Type B pancreatic cell (in vitro differentiated cells): ENCODE measurements at regions not wholly inside any gene's neighbourhood (a gene's known extent, or its start where the extent isn't known, plus 50 kb on each side); places are given as distances from the start of the nearest gene placed in this dataset.
A peak's percentile ranks its signal among the peaks of the same experiment; 100 is the strongest.

Experiments used
- DNase-seq: peaks from one replicate; pipeline ENCODE4 v3.0.0; 2021; ENCODE audit warnings: mixed read lengths; ENCODE audit not compliant: unreplicated experiment; ENCODE audit errors: extremely low spot score
- H3K27ac Mint-ChIP-seq: 2 replicates; pipeline ENCODE4 v1.8.0; 2021; ENCODE audit warnings: mild to moderate bottlenecking, mixed read lengths
- H3K27me3 Mint-ChIP-seq: 2 replicates; pipeline ENCODE4 v1.8.0; 2021; ENCODE audit warnings: mixed read lengths
- H3K36me3 Mint-ChIP-seq: 2 replicates; pipeline ENCODE4 v1.8.0; 2021; ENCODE audit warnings: mixed read lengths
- H3K4me1 Mint-ChIP-seq: one replicate; pipeline ENCODE4 v1.8.0; 2021; ENCODE audit warnings: mixed read lengths; ENCODE audit not compliant: unreplicated experiment
- H3K4me3 Mint-ChIP-seq: 2 replicates; pipeline ENCODE4 v1.8.0; 2021; ENCODE audit warnings: mild to moderate bottlenecking, mixed read lengths
- H3K9me3 Mint-ChIP-seq: 2 replicates; pipeline ENCODE4 v1.8.0; 2021; ENCODE audit warnings: mixed read lengths
- CTCF ChIP-seq: fragments of 200-600 bp; sonication (generic); conservative IDR thresholded peaks from 2 replicates; pipeline ENCODE4 v1.5.0; 2021; ENCODE audit warnings: antibody characterized with exemption, mild to moderate bottlenecking

- peaks cover 32% of the 10 kb centered on the region for H3K4me1 Mint-ChIP-seq
- DNase-seq: peak; percentile 80
- no peak for TF ChIP-seq CTCF
Measured at GRCh38 chr22:27670701-27671412, 130.7 kb downstream of the MN1 start.

GRCh38 chr22:27671413-27671935, 130.1 kb downstream of the MN1 start:
- H3K27ac Mint-ChIP-seq: no peak overlapping the region
- peaks cover 31% of the 10 kb centered on the region for H3K4me1 Mint-ChIP-seq
- DNase-seq: no peak
- H3K36me3 Mint-ChIP-seq: peaks cover 6% of the 10 kb centered on the region
- TF ChIP-seq CTCF: no peak
- peaks cover 8% of the 10 kb centered on the region for H3K27me3 Mint-ChIP-seq
- peaks cover 10% of the 10 kb centered on the region for H3K9me3 Mint-ChIP-seq
- peak overlapping the region; percentile 44 for H3K4me3 Mint-ChIP-seq

More at GRCh38 chr22:27670701-27671412, 130.7 kb downstream of the MN1 start:
- no peak overlapping the region for H3K27ac Mint-ChIP-seq
- H3K9me3 Mint-ChIP-seq: peaks cover 8% of the 10 kb centered on the region
- H3K4me3 Mint-ChIP-seq: peak overlapping the region; percentile 44
- peaks cover 2% of the 10 kb centered on the region for H3K27me3 Mint-ChIP-seq
- peaks cover 7% of the 10 kb centered on the region for H3K36me3 Mint-ChIP-seq

GRCh38 chr22:27672721-27673418, 128.7 kb downstream of the MN1 start:
- Mint-ChIP-seq H3K9me3 (peaks cover 4% of the 10 kb centered on the region), H3K4me1 (peaks cover 32% of the 10 kb centered on the region), H3K4me3 (no peak overlapping the region), H3K36me3 (no peaks in the 10 kb centered on the region), H3K27ac (no peak overlapping the region), H3K27me3 (peaks cover 16% of the 10 kb centered on the region)
- no peak for DNase-seq
- TF ChIP-seq CTCF: no peak

- Mint-ChIP-seq H3K9me3 (peaks cover 4% of the 10 kb centered on the region), H3K27ac (no peak overlapping the region), H3K36me3 (no peaks in the 10 kb centered on the region), H3K4me1 (peaks cover 35% of the 10 kb centered on the region), H3K4me3 (no peak overlapping the region), H3K27me3 (peaks cover 20% of the 10 kb centered on the region)
- DNase-seq: no peak
- TF ChIP-seq CTCF: no peak
Measured at GRCh38 chr22:27673839-27674238, 127.7 kb downstream of the MN1 start.

- peaks cover 26% of the 10 kb centered on the region for H3K27me3 Mint-ChIP-seq
- TF ChIP-seq CTCF: no peak
- H3K27ac Mint-ChIP-seq: no peak overlapping the region
- no peak for DNase-seq
- peaks cover 4% of the 10 kb centered on the region for H3K9me3 Mint-ChIP-seq
- no peaks in the 10 kb centered on the region for H3K36me3 Mint-ChIP-seq
- H3K4me1 Mint-ChIP-seq: peaks cover 35% of the 10 kb centered on the region
- no peak overlapping the region for H3K4me3 Mint-ChIP-seq
Measured at GRCh38 chr22:27674261-27674923, 127.2 kb downstream of the MN1 start.
